ENCODE measurements at regions not wholly inside any gene's neighbourhood (a gene's known extent, or its start where the extent isn't known, plus 50 kb on each side); places are given as distances from the start of the nearest gene placed in this dataset.

DNA sequence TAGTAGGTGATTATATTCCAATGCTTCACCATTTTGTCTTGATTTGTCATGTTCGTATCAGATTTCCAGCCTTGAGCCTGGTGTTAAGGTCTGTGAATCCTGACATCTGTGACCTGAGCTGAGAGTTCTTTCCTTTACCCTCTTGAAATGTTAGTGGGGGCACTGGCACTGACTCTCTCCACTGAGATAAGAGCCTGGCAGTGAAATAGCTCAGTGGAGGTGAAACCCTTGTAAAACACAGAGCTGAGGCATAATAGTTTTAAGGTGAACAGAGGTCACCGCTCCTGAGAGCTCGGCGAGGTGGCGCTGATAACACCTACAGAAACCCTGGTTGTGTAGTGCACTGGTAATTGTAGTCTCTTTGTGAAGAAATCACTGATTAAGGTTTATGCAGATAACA is 748.2 kb downstream of the DIAPH3 start:
- TF ChIP-seq, protein P1, sequence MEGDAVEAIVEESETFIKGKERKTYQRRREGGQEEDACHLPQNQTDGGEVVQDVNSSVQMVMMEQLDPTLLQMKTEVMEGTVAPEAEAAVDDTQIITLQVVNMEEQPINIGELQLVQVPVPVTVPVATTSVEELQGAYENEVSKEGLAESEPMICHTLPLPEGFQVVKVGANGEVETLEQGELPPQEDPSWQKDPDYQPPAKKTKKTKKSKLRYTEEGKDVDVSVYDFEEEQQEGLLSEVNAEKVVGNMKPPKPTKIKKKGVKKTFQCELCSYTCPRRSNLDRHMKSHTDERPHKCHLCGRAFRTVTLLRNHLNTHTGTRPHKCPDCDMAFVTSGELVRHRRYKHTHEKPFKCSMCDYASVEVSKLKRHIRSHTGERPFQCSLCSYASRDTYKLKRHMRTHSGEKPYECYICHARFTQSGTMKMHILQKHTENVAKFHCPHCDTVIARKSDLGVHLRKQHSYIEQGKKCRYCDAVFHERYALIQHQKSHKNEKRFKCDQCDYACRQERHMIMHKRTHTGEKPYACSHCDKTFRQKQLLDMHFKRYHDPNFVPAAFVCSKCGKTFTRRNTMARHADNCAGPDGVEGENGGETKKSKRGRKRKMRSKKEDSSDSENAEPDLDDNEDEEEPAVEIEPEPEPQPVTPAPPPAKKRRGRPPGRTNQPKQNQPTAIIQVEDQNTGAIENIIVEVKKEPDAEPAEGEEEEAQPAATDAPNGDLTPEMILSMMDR (IDR thresholded peaks at IDR 0.05) = no peak
- TF ChIP-seq POLR2A (IDR thresholded peaks at IDR 0.05) = no peak
